Activated gamma-delta T cell (primary cell): ENCODE measurements at regions not wholly inside any gene's neighbourhood (a gene's known extent, or its start where the extent isn't known, plus 50 kb on each side); places are given as distances from the start of the nearest gene placed in this dataset.

Experiments used
- DNase-seq: peaks from one replicate; lab custom pipeline; 2025; lab: John Stamatoyannopoulos, UW

DNA sequence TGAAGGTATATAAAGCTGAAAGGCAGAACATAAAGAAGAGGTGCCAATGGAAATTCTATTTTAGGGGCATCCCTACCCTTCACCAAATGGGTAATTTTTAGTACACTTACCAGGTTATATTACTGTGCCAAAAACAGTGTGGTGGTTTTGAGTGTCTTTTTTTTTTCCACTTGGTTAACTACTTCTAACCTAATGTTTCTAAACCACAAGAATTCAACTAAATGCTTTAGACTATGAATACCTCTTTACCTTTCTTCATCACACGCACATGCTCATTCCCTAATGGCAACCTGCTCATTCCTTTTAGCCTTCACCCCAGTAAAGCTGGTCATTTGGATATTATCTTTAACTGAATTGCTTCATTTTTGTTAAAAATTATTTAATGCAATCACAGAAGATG lies 215.6 kb downstream of the PIK3R1 start:
- DNase-seq, result no peak

DNA sequence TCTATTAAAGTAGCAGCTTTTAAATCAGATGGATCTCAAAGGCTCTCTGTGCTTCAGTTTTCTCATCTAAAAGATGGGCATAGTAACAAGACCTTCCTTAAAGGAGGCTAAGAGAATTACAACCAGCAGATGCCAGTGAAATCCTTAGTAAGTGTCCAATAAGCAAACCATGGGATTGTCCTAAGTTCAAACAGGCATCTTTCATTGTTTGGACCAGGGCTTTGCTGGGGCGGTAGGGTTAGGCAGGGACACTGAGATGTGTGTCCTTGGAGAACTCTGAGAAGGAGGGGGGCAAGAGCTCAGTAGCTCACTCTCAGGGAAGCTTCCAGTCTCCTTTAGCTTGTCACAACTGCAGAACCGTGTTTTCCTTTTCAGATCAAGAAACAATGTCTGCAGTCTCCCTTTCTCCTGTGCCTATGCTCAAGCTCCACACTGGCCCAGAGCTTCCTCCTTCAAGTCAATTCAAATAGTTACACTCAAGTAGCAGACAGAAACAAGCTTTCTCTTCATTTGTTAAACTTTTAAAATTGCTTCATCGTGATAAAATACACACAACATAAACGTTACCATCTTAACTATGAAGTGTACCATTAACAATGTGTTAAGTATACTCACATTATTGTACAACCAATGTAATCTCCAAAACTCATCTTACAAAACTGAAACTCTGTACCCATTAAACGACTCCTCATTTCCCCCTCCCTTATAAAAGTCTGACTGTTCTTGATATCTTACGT lies 216.2 kb downstream of the PIK3R1 start:
- DNase-seq, result no peak

DNA sequence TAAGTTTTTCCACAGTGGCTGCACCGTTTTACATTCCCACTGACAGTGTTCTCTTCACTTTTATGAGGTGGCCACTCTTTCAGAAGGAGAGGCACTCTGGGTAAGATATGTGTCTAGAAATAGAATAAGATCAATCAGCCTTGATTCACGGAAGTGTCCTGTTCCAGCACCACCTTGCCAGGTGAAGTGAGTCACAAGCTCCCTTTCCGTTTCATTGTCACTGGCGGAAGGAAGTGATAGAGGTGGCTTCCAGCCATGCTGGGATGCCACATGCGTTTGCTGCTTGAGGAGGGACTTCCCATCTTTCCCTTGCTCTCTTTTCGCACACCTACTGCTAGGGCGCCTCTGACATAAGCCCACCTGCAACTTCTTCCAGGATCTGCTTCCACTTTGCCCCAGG lies 217.1 kb downstream of the PIK3R1 start:
- DNase-seq, result no peak

- no peak for DNase-seq
These were observed 218.0 kb downstream of the PIK3R1 start for GRCh38 chr5:68433526-68433922.

DNA sequence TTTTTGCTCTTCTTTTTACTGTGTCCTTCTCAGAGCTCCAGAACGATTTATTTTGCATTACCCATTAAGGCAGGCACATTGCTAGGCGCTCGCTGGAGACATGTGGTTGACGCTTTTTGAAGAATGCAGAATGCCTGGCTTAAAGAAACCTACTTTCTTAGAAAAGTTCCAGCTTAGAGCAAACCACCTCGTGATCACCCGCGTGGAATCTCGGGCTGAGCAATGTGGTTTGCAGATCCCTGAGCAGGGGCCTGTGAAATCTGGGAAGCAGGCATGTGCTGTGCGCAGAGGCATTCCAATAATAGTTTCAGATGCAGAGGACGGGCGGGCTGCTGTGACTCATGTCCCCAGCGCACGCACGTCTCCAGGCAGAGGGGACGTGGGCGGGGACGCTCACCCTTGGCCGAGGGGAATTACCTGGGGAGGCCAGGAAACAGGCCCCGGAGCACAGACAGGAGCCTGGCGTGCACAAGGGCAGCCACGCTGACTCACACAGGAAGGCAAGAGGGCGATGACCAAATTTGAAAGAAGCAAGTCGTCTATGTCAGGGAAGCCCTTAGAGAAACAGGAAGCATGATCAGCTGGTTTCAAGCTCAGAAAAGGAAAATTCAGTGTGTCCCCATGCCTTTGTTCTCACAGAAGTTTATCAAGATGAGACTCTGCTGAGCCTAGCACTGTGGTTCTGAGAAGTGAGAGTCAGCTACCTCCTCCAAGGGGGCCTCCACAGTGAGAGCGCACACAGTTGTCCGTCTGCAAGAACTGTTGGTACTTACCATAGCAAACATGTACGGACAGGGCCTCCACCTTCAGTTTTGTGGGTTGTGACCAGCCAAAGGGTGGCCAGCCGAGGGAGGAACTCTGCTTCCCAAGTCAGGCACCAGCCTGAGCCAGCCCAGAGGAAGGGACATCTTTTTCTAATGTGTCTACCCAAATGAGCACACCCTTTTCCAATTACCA lies 218.6 kb downstream of the PIK3R1 start:
- peak; percentile 69 for DNase-seq

DNA sequence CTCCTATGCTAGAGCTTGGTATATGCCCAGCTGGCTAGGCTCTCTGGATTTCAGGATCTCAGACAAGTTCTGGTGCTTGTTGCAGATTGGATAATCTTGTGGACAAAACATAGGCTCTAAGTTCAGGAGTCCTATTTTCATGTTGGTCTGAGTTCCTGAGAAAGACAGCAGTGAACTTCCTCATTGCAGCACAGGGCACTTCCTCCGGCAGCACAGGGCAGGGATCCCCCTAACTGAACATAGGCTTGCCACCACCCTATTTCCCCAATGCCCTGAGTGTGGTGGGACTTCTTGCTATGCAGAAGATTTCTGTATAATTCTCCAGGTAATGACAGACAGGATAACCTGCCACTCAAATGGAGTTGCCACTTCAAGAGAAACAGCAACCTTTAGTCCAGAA lies 220.1 kb downstream of the PIK3R1 start:
- DNase-seq, result no peak

DNA sequence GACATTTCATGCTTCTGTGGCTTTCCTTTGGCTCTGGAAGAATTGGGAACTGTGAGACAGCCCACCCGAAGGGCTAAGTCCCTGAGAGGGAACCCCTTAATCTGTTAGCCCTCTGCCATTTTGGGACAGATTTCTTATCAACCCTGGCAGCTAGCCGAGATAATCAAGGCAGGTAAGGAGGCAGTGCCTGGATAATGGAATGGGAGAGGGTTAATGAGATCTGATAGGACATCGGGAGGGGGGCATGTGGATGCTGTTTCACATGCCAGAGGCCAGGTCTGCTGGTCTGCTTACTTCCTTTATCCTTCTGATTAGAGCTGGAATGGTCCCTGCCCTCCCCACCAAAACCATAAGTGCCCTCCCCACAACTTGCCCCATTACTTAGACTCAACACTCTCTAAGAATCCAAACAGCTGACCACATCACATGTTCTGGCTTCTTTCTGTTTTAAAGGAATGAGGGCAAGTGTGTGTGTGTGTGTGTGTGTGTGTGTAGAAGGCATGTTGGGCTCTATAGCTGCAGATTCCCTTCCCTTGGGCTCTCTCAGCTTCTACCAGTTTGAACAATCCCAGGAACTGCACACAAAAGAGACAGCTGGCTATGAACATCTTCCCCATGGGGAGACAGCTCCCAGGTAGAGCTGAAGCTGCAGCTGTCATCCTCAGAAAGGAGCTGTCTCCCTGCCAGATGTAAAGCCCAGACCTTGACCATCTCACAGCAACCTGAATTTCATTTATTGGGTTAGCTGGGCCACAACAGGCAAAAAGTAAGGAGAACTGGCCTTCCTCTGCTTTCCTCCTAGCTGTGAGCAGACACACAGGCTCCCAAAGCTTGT lies 221.3 kb downstream of the PIK3R1 start:
- no peak for DNase-seq

GRCh38 chr5:68438876-68439275 lies 223.3 kb downstream of the PIK3R1 start:
- no peak for DNase-seq

- no peak for DNase-seq
These were observed 224.7 kb downstream of the PIK3R1 start for GRCh38 chr5:68440245-68440644.

DNA sequence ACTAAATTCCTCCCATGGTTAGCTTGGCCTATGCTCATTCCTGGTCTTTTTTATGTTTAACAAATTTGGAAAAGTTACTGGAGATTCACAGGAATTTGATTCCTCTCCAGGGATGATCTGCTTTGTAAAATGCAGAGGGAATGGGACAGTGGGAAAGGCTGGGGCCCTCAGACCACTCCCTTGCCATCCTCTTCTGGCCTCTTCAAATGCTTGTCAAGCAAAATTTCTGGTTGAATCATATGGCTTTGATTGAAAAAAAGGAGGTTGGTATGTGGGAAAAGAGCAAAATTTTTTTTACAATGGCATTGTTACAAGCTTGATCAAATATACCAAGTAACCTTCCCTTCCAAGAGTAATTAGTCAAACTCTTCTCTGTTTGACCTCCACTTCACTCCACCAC lies 225.1 kb downstream of the PIK3R1 start:
- no peak for DNase-seq

DNA sequence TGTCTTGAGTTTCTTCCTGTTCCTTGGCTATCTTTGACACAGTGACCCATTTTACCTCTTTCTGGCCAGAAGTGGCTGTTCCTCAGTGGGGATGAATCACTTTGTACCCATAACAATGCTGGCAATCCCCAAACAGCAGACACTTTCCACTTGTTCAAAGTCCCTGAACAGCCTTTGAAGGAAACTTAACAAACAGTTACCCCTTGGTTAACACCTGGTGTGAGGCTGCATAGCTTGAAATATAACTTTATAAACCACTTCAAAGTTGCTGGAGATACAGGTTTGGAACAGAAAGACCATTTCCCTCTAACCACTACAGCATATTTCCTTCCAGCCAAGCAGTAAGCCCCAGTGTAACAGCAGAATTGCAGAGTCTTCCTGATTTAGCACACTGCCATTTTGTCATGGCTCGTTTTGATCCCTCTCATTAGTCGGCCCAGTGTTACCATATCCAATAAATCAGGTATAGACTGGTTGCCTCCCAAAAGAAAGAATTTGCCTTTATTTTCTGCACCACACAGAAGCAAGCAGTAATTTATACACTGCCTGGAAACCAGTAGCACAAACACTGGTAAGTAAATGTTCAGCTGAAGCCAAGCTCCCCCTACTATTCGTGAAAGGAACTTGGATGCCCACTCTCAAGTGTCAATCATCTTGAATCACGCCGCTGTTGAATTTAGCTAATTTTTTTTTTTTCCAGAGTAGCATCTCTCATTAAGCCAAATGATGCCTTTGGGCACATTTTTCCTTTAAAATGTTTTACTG lies 225.9 kb downstream of the PIK3R1 start:
- DNase-seq, result no peak

DNA sequence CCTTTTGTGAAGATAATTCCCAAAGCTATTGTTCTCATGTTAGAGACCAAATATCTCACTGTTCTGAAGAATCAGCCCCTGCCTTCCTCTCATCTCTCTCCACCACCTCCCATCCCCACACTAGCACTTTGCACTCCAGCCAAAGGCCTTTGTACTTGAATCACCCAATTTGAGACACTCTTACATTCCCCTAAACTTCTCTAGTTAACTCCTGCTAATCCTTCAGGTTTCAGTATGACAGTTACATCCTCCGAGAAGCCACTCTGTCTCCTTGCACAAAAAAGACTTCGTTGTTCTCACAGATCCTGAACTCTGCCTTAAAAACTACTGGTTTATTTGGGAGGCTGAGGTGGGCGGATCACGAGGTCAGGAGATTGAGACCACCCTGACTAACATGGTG lies 227.5 kb downstream of the PIK3R1 start:
- DNase-seq, result no peak

DNA sequence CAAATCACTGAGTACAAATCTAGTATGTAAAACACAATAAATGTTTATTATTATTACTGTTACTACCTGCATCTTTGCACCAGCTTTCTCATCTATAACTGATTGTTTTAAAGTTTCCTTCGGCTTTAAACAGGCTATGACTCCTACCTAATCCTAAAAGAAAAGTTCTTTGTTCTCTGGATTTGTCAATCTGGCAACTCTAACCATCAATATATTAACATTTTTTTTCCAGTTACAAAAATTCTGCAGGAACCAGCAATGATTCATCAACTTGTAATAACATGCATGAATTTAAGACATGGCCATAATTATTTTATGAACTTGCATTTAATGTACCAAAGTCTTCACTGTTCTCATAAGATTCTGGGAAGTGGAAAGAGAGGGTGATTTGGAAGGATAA lies 228.5 kb downstream of the PIK3R1 start:
- no peak for DNase-seq

GRCh38 chr5:68444833-68445232 lies 229.3 kb downstream of the PIK3R1 start:
- DNase-seq, result no peak

DNA sequence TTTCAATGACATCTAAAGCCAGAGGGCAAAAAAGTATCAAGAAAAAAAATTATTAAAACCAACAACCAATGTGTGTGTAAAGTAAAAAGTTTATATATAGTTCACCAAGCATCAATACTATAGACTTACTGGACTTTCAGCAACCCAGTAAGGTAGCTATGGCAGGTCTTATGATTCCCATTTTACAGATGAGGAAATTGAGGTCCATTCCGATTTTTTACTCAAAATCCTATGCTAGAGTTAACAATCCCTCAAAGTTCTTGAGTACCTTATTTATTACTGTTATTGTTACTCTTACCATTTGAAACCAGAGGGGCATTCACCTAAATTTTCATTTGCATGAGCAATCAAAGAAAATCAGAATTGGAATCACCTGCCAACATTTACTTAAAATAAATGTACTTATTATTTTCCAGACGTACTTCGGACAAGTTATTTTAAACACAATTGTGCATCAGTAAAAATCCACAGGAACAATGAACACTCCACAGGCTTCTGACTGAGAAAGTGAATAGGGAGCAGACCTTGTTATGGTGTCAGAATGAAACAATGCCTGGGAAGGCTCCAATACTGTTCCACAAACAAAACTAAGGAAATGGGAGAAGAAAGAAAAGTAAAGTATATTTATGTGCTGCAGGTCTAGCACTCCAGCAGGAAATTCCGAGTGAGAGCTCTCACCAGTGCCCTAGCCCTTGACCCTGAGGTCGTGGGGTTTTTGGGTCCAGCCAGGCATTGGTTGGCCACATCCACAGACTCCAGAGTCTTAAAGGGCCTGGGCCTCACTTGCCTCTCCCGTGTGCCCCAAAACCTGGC lies 229.9 kb downstream of the PIK3R1 start:
- DNase-seq, result no peak

- DNase-seq, result no peak
These were observed 230.5 kb downstream of the PIK3R1 start for GRCh38 chr5:68446070-68446357.

- no peak for DNase-seq
These were observed 230.9 kb downstream of the PIK3R1 start for GRCh38 chr5:68446487-68446894.

DNA sequence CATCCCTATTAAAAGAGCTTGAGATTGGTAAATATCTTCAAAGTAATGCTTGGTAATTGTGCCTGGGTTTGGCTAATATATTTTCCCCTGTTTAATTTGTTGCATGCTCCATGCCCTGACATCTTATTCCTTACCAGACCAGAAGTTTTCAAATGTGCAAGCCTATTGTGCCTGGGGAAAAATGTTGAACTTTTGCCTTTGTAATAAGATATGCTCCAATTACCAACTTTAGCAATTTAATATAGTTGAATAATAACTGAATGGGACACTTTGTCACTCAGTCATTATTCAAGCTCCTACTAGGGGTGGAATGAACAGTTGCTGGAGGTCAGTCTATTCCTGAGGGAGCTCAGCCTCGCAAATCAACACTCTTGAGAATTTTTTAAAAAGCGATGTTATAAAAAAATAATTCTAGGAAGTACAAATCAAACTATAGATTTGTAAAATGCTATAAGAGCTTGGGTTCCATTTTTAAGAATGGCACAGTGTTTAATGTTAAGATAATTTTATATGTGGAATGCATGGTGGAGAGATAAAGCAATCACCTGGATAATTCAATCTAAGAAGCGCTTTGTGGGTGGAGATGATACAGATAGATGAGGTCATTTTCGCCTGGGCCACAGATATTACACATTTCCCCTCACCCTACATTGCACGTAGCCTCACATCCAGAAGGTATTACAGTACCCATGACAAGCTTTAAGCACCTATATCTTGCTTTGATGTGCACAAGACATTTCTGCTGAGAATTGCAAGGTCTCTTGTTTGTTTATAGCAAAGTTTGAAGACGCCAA lies 231.8 kb downstream of the PIK3R1 start:
- no peak for DNase-seq

DNA sequence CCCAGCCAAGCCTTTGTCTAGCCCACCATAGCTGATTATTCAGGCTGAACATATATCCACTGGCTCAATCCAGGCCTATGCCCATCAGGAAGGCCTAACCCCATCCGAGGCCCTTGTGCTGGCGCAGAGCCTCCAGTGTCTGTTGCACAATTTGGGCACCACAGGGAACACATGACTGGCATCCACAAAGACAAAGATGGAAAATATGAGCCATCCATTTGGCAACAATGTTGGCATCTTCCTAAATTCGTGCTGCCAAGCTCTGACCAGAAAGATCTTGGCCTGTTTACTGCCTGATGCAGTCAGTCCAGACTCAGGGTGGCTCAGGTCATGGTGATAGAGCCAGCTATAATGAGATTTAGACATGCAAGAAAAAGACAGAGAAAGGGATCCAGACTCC lies 233.8 kb downstream of the PIK3R1 start:
- no peak for DNase-seq

- no peak for DNase-seq
These were observed 234.8 kb downstream of the PIK3R1 start for GRCh38 chr5:68450245-68450852.
